ENCODE measurements at regions not wholly inside any gene's neighbourhood (a gene's known extent, or its start where the extent isn't known, plus 50 kb on each side); places are given as distances from the start of the nearest gene placed in this dataset.
"Not testable (repeated sequence)": the region's sequence is repeated elsewhere in the genome, so short reads cannot be mapped to it uniquely, and the experiment has no call there.

- Histone ChIP-seq H3K27ac (ENCODE audit: low read depth in 1 of 3, low read length in 2 of 3) (no peak overlapping the region), H3K9me3 (ENCODE audit: control insufficient read depth in 2 of 2, insufficient read depth in 1 of 2, low read depth in 1 of 2, low read length in 1 of 2) (no peaks in the 10 kb centered on the region), H3K36me3 (ENCODE audit: control insufficient read depth in 3 of 3, insufficient read depth in 2 of 3, low read depth in 1 of 3, low read length in 3 of 3) (no peaks in the 10 kb centered on the region), H3K27me3 (ENCODE audit: control insufficient read depth in 3 of 3, insufficient read depth in 3 of 3, low read length in 3 of 3) (no peaks in the 10 kb centered on the region), H3K4me1 (ENCODE audit: control insufficient read depth in 3 of 3, insufficient read depth in 2 of 3, low read depth in 1 of 3, low read length in 2 of 3) (no peaks in the 10 kb centered on the region), H3K4me3 (ENCODE audit: low read depth in 1 of 3, low read length in 3 of 3) (no peak overlapping the region)
- WGBS, 3 donors: 94 to 97% (median 95%) methylated on average over 2 of the region's 2 CpGs
- FAIRE-seq (no peak), DNase-seq (no peak)
Measured at GRCh38 chr3:66922058-66922457, 76.0 kb upstream of the KBTBD8 start.

GRCh38 chr3:66923969-66924368, 74.1 kb upstream of the KBTBD8 start:
- H3K4me3 ChIP-seq (ENCODE audit: low read depth in 1 of 3, low read length in 3 of 3): no peak overlapping the region
- FAIRE-seq: no peak
- no peaks in the 10 kb centered on the region for H3K36me3 ChIP-seq (ENCODE audit: control insufficient read depth in 3 of 3, insufficient read depth in 2 of 3, low read depth in 1 of 3, low read length in 3 of 3)
- no peak overlapping the region for H3K27ac ChIP-seq (ENCODE audit: low read depth in 1 of 3, low read length in 2 of 3)
- H3K27me3 ChIP-seq (ENCODE audit: control insufficient read depth in 3 of 3, insufficient read depth in 3 of 3, low read length in 3 of 3): no peaks in the 10 kb centered on the region
- no peaks in the 10 kb centered on the region for H3K9me3 ChIP-seq (ENCODE audit: control insufficient read depth in 2 of 2, insufficient read depth in 1 of 2, low read depth in 1 of 2, low read length in 1 of 2)
- DNase-seq: no peak
- no peaks in the 10 kb centered on the region for H3K4me1 ChIP-seq (ENCODE audit: control insufficient read depth in 3 of 3, insufficient read depth in 2 of 3, low read depth in 1 of 3, low read length in 2 of 3)

- 68 to 70% (median 68%) methylated on average over 2 of the region's 2 CpGs for WGBS, 3 donors
- no peaks in the 10 kb centered on the region for H3K9me3 ChIP-seq (ENCODE audit: control insufficient read depth in 2 of 2, insufficient read depth in 1 of 2, low read depth in 1 of 2, low read length in 1 of 2)
- H3K4me3 ChIP-seq (ENCODE audit: low read depth in 1 of 3, low read length in 3 of 3): no peak overlapping the region
- H3K27ac ChIP-seq (ENCODE audit: low read depth in 1 of 3, low read length in 2 of 3): no peak overlapping the region
- no peaks in the 10 kb centered on the region for H3K27me3 ChIP-seq (ENCODE audit: control insufficient read depth in 3 of 3, insufficient read depth in 3 of 3, low read length in 3 of 3)
- FAIRE-seq (no peak), DNase-seq (no peak)
- peaks cover 0 to 7% (median 0%) of the 10 kb centered on the region in 3 donors for H3K4me1 ChIP-seq (ENCODE audit: control insufficient read depth in 3 of 3, insufficient read depth in 2 of 3, low read depth in 1 of 3, low read length in 2 of 3)
- no peaks in the 10 kb centered on the region for H3K36me3 ChIP-seq (ENCODE audit: control insufficient read depth in 3 of 3, insufficient read depth in 2 of 3, low read depth in 1 of 3, low read length in 3 of 3)
Measured at GRCh38 chr3:66928252-66928651, 69.9 kb upstream of the KBTBD8 start.

GRCh38 chr3:66931291-66931690, 66.8 kb upstream of the KBTBD8 start:
- DNase-seq: peak; percentile 70 to 73

GRCh38 chr3:66931699-66932098, 66.4 kb upstream of the KBTBD8 start:
- H3K9me3 ChIP-seq (ENCODE audit: control insufficient read depth in 2 of 2, insufficient read depth in 1 of 2, low read depth in 1 of 2, low read length in 1 of 2): no peaks in the 10 kb centered on the region
- FAIRE-seq (no peak), DNase-seq (peak in 1 of 2 donors; percentile 31)
- peaks cover 0 to 7% (median 0%) of the 10 kb centered on the region in 3 donors for H3K4me1 ChIP-seq (ENCODE audit: control insufficient read depth in 3 of 3, insufficient read depth in 2 of 3, low read depth in 1 of 3, low read length in 2 of 3)
- no peak overlapping the region for H3K27ac ChIP-seq (ENCODE audit: low read depth in 1 of 3, low read length in 2 of 3)
- H3K36me3 ChIP-seq (ENCODE audit: control insufficient read depth in 3 of 3, insufficient read depth in 2 of 3, low read depth in 1 of 3, low read length in 3 of 3): no peaks in the 10 kb centered on the region
- no peaks in the 10 kb centered on the region for H3K27me3 ChIP-seq (ENCODE audit: control insufficient read depth in 3 of 3, insufficient read depth in 3 of 3, low read length in 3 of 3)
- WGBS, 3 donors: 18 to 41% (median 21%) methylated on average over 1 of the region's 1 CpG
- H3K4me3 ChIP-seq (ENCODE audit: low read depth in 1 of 3, low read length in 3 of 3): no peak overlapping the region

More at GRCh38 chr3:66931291-66931690, 66.8 kb upstream of the KBTBD8 start:
- Histone ChIP-seq H3K9me3 (ENCODE audit: control insufficient read depth in 2 of 2, insufficient read depth in 1 of 2, low read depth in 1 of 2, low read length in 1 of 2) (no peaks in the 10 kb centered on the region), H3K4me1 (ENCODE audit: control insufficient read depth in 3 of 3, insufficient read depth in 2 of 3, low read depth in 1 of 3, low read length in 2 of 3) (peaks cover 0 to 7% (median 0%) of the 10 kb centered on the region in 3 donors), H3K27ac (ENCODE audit: low read depth in 1 of 3, low read length in 2 of 3) (no peak overlapping the region), H3K4me3 (ENCODE audit: low read depth in 1 of 3, low read length in 3 of 3) (no peak overlapping the region), H3K27me3 (ENCODE audit: control insufficient read depth in 3 of 3, insufficient read depth in 3 of 3, low read length in 3 of 3) (no peaks in the 10 kb centered on the region), H3K36me3 (ENCODE audit: control insufficient read depth in 3 of 3, insufficient read depth in 2 of 3, low read depth in 1 of 3, low read length in 3 of 3) (no peaks in the 10 kb centered on the region)
- FAIRE-seq: no peak
- 12 to 32% (median 29%) methylated on average over 5 of the region's 5 CpGs for WGBS, 3 donors

- DNase-seq (no peak), FAIRE-seq (no peak)
- Histone ChIP-seq H3K4me3 (ENCODE audit: low read depth in 1 of 3, low read length in 3 of 3) (no peak overlapping the region), H3K4me1 (ENCODE audit: control insufficient read depth in 3 of 3, insufficient read depth in 2 of 3, low read depth in 1 of 3, low read length in 2 of 3) (peaks cover 0 to 7% (median 0%) of the 10 kb centered on the region in 3 donors), H3K27me3 (ENCODE audit: control insufficient read depth in 3 of 3, insufficient read depth in 3 of 3, low read length in 3 of 3) (no peaks in the 10 kb centered on the region), H3K36me3 (ENCODE audit: control insufficient read depth in 3 of 3, insufficient read depth in 2 of 3, low read depth in 1 of 3, low read length in 3 of 3) (no peaks in the 10 kb centered on the region), H3K27ac (ENCODE audit: low read depth in 1 of 3, low read length in 2 of 3) (no peak overlapping the region), H3K9me3 (ENCODE audit: control insufficient read depth in 2 of 2, insufficient read depth in 1 of 2, low read depth in 1 of 2, low read length in 1 of 2) (no peaks in the 10 kb centered on the region)
Measured at GRCh38 chr3:66933233-66933632, 64.9 kb upstream of the KBTBD8 start.

GRCh38 chr3:66934041-66934440, 64.1 kb upstream of the KBTBD8 start:
- no peak overlapping the region for H3K4me3 ChIP-seq (ENCODE audit: low read depth in 1 of 3, low read length in 3 of 3)
- no peaks in the 10 kb centered on the region for H3K27me3 ChIP-seq (ENCODE audit: control insufficient read depth in 3 of 3, insufficient read depth in 3 of 3, low read length in 3 of 3)
- FAIRE-seq (no peak), DNase-seq (no peak)
- H3K9me3 ChIP-seq (ENCODE audit: control insufficient read depth in 2 of 2, insufficient read depth in 1 of 2, low read depth in 1 of 2, low read length in 1 of 2): no peaks in the 10 kb centered on the region
- peaks cover 0 to 7% (median 0%) of the 10 kb centered on the region in 3 donors for H3K4me1 ChIP-seq (ENCODE audit: control insufficient read depth in 3 of 3, insufficient read depth in 2 of 3, low read depth in 1 of 3, low read length in 2 of 3)
- H3K36me3 ChIP-seq (ENCODE audit: control insufficient read depth in 3 of 3, insufficient read depth in 2 of 3, low read depth in 1 of 3, low read length in 3 of 3): no peaks in the 10 kb centered on the region
- H3K27ac ChIP-seq (ENCODE audit: low read depth in 1 of 3, low read length in 2 of 3): no peak overlapping the region
- WGBS, 3 donors: 81 to 97% (median 88%) methylated on average over 1 of the region's 1 CpG

GRCh38 chr3:66934725-66935124, 63.4 kb upstream of the KBTBD8 start:
- no peak for FAIRE-seq
- no peak overlapping the region for H3K4me3 ChIP-seq (ENCODE audit: low read depth in 1 of 3, low read length in 3 of 3)
- 62 to 80% (median 75%) methylated on average over 3 of the region's 3 CpGs for WGBS, 3 donors

GRCh38 chr3:66937041-66937440, 61.1 kb upstream of the KBTBD8 start:
- not testable (repeated sequence) for H3K27me3 ChIP-seq (ENCODE audit: control insufficient read depth in 3 of 3, insufficient read depth in 3 of 3, low read length in 3 of 3); H3K9me3 ChIP-seq (ENCODE audit: control insufficient read depth in 2 of 2, insufficient read depth in 1 of 2, low read depth in 1 of 2, low read length in 1 of 2); DNase-seq; H3K27ac ChIP-seq (ENCODE audit: low read depth in 1 of 3, low read length in 2 of 3); H3K4me3 ChIP-seq (ENCODE audit: low read depth in 1 of 3, low read length in 3 of 3); H3K4me1 ChIP-seq (ENCODE audit: control insufficient read depth in 3 of 3, insufficient read depth in 2 of 3, low read depth in 1 of 3, low read length in 2 of 3); FAIRE-seq; H3K36me3 ChIP-seq (ENCODE audit: control insufficient read depth in 3 of 3, insufficient read depth in 2 of 3, low read depth in 1 of 3, low read length in 3 of 3)
- 71 to 77% (median 75%) methylated on average over 6 of the region's 6 CpGs for WGBS, 3 donors

More at GRCh38 chr3:66934725-66935124, 63.4 kb upstream of the KBTBD8 start:
- Histone ChIP-seq H3K36me3 (ENCODE audit: control insufficient read depth in 3 of 3, insufficient read depth in 2 of 3, low read depth in 1 of 3, low read length in 3 of 3) (no peaks in the 10 kb centered on the region), H3K9me3 (ENCODE audit: control insufficient read depth in 2 of 2, insufficient read depth in 1 of 2, low read depth in 1 of 2, low read length in 1 of 2) (no peaks in the 10 kb centered on the region), H3K27me3 (ENCODE audit: control insufficient read depth in 3 of 3, insufficient read depth in 3 of 3, low read length in 3 of 3) (no peaks in the 10 kb centered on the region), H3K4me1 (ENCODE audit: control insufficient read depth in 3 of 3, insufficient read depth in 2 of 3, low read depth in 1 of 3, low read length in 2 of 3) (peaks cover 0 to 7% (median 0%) of the 10 kb centered on the region in 3 donors), H3K27ac (ENCODE audit: low read depth in 1 of 3, low read length in 2 of 3) (no peak overlapping the region)
- no peak for DNase-seq

All from small intestine (tissue), 7 donors.